NT2/D1 (cell line): ENCODE measurements at regions not wholly inside any gene's neighbourhood (a gene's known extent, or its start where the extent isn't known, plus 50 kb on each side); places are given as distances from the start of the nearest gene placed in this dataset.

ENCODE experiments used
- SUZ12 ChIP-seq: IDR thresholded peaks from 2 replicates; pipeline ENCODE4 v1.6.1; 2011; ENCODE audit not compliant: insufficient read length, insufficient read depth; ENCODE audit errors: extremely low read depth
- ZNF274 ChIP-seq: IDR thresholded peaks from 2 replicates; pipeline ENCODE4 v1.6.1; 2011; ENCODE audit warnings: mild to moderate bottlenecking, low read depth, low read length

GRCh38 chr7:68180761-68181160 lies 1184.1 kb downstream of the TYW1 start:
- no peak for TF ChIP-seq ZNF274
- no peak for TF ChIP-seq SUZ12
